ENCODE measurements at regions not wholly inside any gene's neighbourhood (a gene's known extent, or its start where the extent isn't known, plus 50 kb on each side); places are given as distances from the start of the nearest gene placed in this dataset.

DNA sequence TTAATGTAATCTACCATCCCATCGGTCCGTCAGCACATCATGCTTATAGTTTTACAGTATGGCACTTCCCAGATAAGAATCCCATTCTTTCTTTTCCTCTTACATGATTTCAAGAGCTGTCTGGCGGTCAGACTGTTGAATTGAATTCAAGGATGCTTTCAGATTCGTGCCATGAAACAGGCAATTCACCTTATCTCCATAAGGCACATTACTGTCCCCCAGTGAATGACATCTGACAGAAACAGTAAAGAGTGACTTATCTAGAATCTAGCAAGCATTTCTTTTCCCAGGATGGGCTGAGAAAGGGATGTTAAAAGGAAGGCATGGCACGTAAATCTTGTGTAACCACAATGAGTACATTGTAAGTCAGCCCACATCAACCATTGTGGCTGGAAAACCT is 61.1 kb upstream of the SEM1 start:
- no peak for DNase-seq (ENCODE audit: low spot score)
- Histone ChIP-seq H3K27ac (no peak overlapping the region), H3K9me3 (no peaks in the 10 kb centered on the region), H3K4me1 (ENCODE audit: control insufficient read depth in 1 of 2, low read depth in 2 of 2) (no peaks in the 10 kb centered on the region), H3K27me3 (replicated peaks; ENCODE audit: insufficient read depth) (no peaks in the 10 kb centered on the region), H3K36me3 (no peaks in the 10 kb centered on the region), H3K4me3 (no peak overlapping the region)
- ATAC-seq (ENCODE audit: insufficient number of reproducible peaks, low FRiP score, low read depth), result no peak
- TF ChIP-seq, protein P1, sequence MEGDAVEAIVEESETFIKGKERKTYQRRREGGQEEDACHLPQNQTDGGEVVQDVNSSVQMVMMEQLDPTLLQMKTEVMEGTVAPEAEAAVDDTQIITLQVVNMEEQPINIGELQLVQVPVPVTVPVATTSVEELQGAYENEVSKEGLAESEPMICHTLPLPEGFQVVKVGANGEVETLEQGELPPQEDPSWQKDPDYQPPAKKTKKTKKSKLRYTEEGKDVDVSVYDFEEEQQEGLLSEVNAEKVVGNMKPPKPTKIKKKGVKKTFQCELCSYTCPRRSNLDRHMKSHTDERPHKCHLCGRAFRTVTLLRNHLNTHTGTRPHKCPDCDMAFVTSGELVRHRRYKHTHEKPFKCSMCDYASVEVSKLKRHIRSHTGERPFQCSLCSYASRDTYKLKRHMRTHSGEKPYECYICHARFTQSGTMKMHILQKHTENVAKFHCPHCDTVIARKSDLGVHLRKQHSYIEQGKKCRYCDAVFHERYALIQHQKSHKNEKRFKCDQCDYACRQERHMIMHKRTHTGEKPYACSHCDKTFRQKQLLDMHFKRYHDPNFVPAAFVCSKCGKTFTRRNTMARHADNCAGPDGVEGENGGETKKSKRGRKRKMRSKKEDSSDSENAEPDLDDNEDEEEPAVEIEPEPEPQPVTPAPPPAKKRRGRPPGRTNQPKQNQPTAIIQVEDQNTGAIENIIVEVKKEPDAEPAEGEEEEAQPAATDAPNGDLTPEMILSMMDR (IDR thresholded peaks at IDR 0.05), result no peak

DNA sequence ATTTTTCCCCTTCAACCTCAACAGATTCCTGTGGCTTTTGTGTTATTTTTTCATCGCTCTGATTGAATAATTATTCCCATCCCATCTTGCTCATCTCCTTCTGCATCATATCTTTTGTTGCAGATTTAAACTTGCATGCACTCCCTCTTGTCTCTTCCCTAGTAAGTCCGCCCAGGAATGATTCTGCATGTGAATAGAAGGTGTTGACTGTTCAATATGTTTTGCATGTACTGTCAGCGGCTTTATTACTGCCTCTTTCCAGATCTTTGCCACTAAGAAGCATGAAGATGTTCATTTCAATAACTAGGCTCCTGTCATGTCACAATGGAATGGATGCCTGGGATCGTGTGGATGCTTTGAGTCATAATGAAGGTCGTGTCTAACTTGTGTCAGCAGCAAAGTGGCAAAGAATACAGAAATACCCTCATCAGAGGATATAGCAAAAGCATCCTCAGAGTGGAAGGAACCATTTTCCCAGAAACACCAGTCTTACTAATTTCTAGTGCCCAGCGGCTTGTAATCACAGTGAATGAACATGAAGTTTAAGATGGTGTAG is 62.6 kb upstream of the SEM1 start:
- no peak overlapping the region for H3K4me3 ChIP-seq
- no peak overlapping the region for H3K27ac ChIP-seq
- no peak for ATAC-seq (ENCODE audit: insufficient number of reproducible peaks, low FRiP score, low read depth)
- TF ChIP-seq, protein P1 (IDR thresholded peaks at IDR 0.05), result no peak
- no peaks in the 10 kb centered on the region for H3K4me1 ChIP-seq (ENCODE audit: control insufficient read depth in 1 of 2, low read depth in 2 of 2)
- H3K36me3 ChIP-seq, result no peaks in the 10 kb centered on the region
- no peak for DNase-seq (ENCODE audit: low spot score)
- H3K9me3 ChIP-seq, result no peaks in the 10 kb centered on the region
- H3K27me3 ChIP-seq (replicated peaks; ENCODE audit: insufficient read depth), result no peaks in the 10 kb centered on the region

DNA sequence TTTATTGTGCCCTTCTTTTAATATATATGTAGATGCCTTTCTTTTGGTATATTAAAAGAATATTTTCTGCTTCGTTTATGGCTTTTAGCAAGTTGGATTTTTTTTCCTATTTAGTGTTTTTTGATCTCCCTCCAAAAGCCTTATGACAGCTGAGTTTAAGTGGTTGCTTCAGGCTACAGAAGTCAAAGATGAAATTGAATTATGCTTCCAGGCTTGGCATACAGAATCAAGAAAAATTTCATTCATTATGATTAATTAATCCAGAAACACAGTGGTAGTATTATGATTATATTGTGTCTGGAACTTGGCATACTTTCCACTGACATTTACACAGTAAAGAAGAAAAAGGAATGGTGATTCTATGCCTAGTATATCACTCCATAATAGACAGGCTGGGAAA is 63.8 kb upstream of the SEM1 start:
- H3K27me3 ChIP-seq (replicated peaks; ENCODE audit: insufficient read depth), result no peaks in the 10 kb centered on the region
- H3K36me3 ChIP-seq, result no peaks in the 10 kb centered on the region
- ATAC-seq (ENCODE audit: insufficient number of reproducible peaks, low FRiP score, low read depth) (no peak), DNase-seq (ENCODE audit: low spot score) (no peak)
- TF ChIP-seq, protein P1 (IDR thresholded peaks at IDR 0.05), result no peak
- no peak overlapping the region for H3K4me3 ChIP-seq
- no peaks in the 10 kb centered on the region for H3K9me3 ChIP-seq
- no peak overlapping the region for H3K27ac ChIP-seq
- H3K4me1 ChIP-seq (ENCODE audit: control insufficient read depth in 1 of 2, low read depth in 2 of 2), result no peaks in the 10 kb centered on the region

DNA sequence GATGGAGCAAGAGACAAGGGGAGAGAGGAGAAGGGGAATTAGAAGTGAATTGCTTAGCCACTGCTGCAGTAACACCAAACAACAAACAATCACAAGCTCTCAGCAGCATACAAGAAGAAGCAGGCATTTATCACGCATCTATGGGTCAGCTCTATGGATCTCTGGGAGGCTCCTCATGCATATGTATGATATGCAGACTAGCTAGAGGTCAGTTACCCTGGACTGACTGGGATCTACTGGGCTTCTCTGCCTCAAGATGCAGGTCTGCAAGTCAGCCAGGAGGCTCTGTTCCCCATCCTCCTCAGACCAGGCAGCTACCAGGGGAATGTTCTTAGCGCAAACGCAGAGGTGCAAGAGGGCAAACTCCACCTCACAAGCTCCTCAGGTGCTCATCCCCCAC is 64.7 kb upstream of the SEM1 start:
- ATAC-seq (ENCODE audit: insufficient number of reproducible peaks, low FRiP score, low read depth), result no peak
- Histone ChIP-seq H3K4me1 (ENCODE audit: control insufficient read depth in 1 of 2, low read depth in 2 of 2) (no peaks in the 10 kb centered on the region), H3K36me3 (no peaks in the 10 kb centered on the region)

DNA sequence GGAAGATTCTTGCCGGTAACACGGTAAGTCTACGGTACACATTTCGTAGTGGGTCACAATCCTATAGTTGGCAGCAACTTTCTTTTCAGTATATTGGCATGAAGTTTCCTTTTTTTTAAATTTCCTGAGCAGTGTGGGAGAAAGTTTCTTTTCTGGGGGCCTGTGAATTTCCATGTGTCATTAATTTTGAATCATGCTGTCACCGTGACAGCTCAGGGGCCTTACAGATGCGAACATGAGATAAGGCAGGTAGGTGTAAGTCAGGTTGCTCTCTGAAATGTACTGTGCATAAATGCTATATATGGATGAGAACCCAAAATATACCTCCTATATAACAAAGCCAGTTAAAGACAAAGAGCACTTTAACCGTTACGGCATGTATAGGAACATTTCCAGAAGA is 65.4 kb upstream of the SEM1 start:
- no peak for ATAC-seq (ENCODE audit: insufficient number of reproducible peaks, low FRiP score, low read depth)
- TF ChIP-seq, protein P1 (IDR thresholded peaks at IDR 0.05), result no peak
- H3K36me3 ChIP-seq, result no peaks in the 10 kb centered on the region
- H3K4me1 ChIP-seq (ENCODE audit: control insufficient read depth in 1 of 2, low read depth in 2 of 2), result no peaks in the 10 kb centered on the region
- no peaks in the 10 kb centered on the region for H3K27me3 ChIP-seq (replicated peaks; ENCODE audit: insufficient read depth)
- H3K27ac ChIP-seq, result no peak overlapping the region
- no peak for DNase-seq (ENCODE audit: low spot score)
- no peaks in the 10 kb centered on the region for H3K9me3 ChIP-seq
- no peak overlapping the region for H3K4me3 ChIP-seq

More for the DNA sequence above, 64.7 kb upstream of the SEM1 start:
- DNase-seq (ENCODE audit: low spot score), result no peak
- H3K27me3 ChIP-seq (replicated peaks; ENCODE audit: insufficient read depth), result no peaks in the 10 kb centered on the region
- H3K9me3 ChIP-seq, result no peaks in the 10 kb centered on the region
- TF ChIP-seq, protein P1 (IDR thresholded peaks at IDR 0.05), result no peak
- H3K4me3 ChIP-seq, result no peak overlapping the region
- H3K27ac ChIP-seq, result no peak overlapping the region

Data from thoracic aorta (tissue), 2 donors.